ENCODE measurements at regions not wholly inside any gene's neighbourhood (a gene's known extent, or its start where the extent isn't known, plus 50 kb on each side); places are given as distances from the start of the nearest gene placed in this dataset.

- TF ChIP-seq POLR2AphosphoS5 (IDR thresholded peaks at IDR 0.05; ENCODE audit: low read depth, low read length) = no peak
- TF ChIP-seq SIN3A (IDR thresholded peaks at IDR 0.05; ENCODE audit: borderline replicate concordance, insufficient read depth, low read depth, low read length) = no peak
- TF ChIP-seq TCF7L2 (IDR thresholded peaks at IDR 0.05; ENCODE audit: low read depth, low read length) = no peak
- TF ChIP-seq CTCF (IDR thresholded peaks at IDR 0.05) = no peak
- TF ChIP-seq REST (IDR thresholded peaks at IDR 0.05; ENCODE audit: insufficient read depth in 1 of 2, low read depth in 2 of 2, low read length in 1 of 2) = no peak
- ATAC-seq (no peak), DNase-seq (ENCODE audit: low read depth, low spot score) (no peak)
- BruUV-seq (replicated peaks) = no TSS peak
- Histone ChIP-seq H3K4me1 (ENCODE audit: control insufficient read depth, insufficient read depth, low read length) (peaks cover 10% of the 10 kb centered on the region), H3K36me3 (ENCODE audit: control insufficient read depth, insufficient read depth, low read length) (no peaks in the 10 kb centered on the region), H3K27me3 (ENCODE audit: control insufficient read depth, insufficient read depth, low read length) (no peaks in the 10 kb centered on the region), H3K4me3 (ENCODE audit: low read depth in 2 of 2, low read length in 2 of 2) (no peak overlapping the region), H3K27ac (ENCODE audit: low read length) (no peak overlapping the region), H3K9me3 (ENCODE audit: control insufficient read depth, insufficient read depth, low read depth, low read length) (no peaks in the 10 kb centered on the region)
- intact Hi-C loops (cut with micrococcal nuclease; ENCODE audit: unreplicated experiment) = no loop called here
- ChIA-PET POLR2A (no interaction called here), CTCF (no interaction called here)
- in situ Hi-C loops (cut with HindIII; ENCODE audit: low pct_unique_long_range_greater_than_20kb, low sequenced_read_pairs) = no loop called here
These were observed 202.3 kb downstream of the AHR start for GRCh38 chr7:17500736-17501135.

GRCh38 chr7:17501441-17502212, 203.2 kb downstream of the AHR start:
- ChIA-PET CTCF (no interaction called here), POLR2A (no interaction called here)
- Histone ChIP-seq H3K27me3 (ENCODE audit: control insufficient read depth, insufficient read depth, low read length) (no peaks in the 10 kb centered on the region), H3K4me1 (ENCODE audit: control insufficient read depth, insufficient read depth, low read length) (peaks cover 1% of the 10 kb centered on the region; the same call in 1 of the 2 replicates), H3K9me3 (ENCODE audit: control insufficient read depth, insufficient read depth, low read depth, low read length) (no peaks in the 10 kb centered on the region), H3K4me3 (ENCODE audit: low read depth in 2 of 2, low read length in 2 of 2) (no peak overlapping the region), H3K27ac (ENCODE audit: low read length) (no peak overlapping the region), H3K36me3 (ENCODE audit: control insufficient read depth, insufficient read depth, low read length) (no peaks in the 10 kb centered on the region)
- in situ Hi-C loops (cut with HindIII; ENCODE audit: low pct_unique_long_range_greater_than_20kb, low sequenced_read_pairs) (no loop called here), intact Hi-C loops (cut with micrococcal nuclease; ENCODE audit: unreplicated experiment) (no loop called here)
- BruUV-seq (replicated peaks) = no TSS peak
- no peak for TF ChIP-seq SIN3A (IDR thresholded peaks at IDR 0.05; ENCODE audit: borderline replicate concordance, insufficient read depth, low read depth, low read length)
- no peak for TF ChIP-seq REST (IDR thresholded peaks at IDR 0.05; ENCODE audit: insufficient read depth in 1 of 2, low read depth in 2 of 2, low read length in 1 of 2)
- no peak for TF ChIP-seq TCF7L2 (IDR thresholded peaks at IDR 0.05; ENCODE audit: low read depth, low read length)
- no peak for TF ChIP-seq POLR2AphosphoS5 (IDR thresholded peaks at IDR 0.05; ENCODE audit: low read depth, low read length)
- no peak for TF ChIP-seq CTCF (IDR thresholded peaks at IDR 0.05)
- ATAC-seq = no peak
- DNase-seq (ENCODE audit: low read depth, low spot score) = no peak
